Hematopoietic multipotent progenitor cell (in vitro differentiated cells): ENCODE measurements at regions not wholly inside any gene's neighbourhood (a gene's known extent, or its start where the extent isn't known, plus 50 kb on each side); places are given as distances from the start of the nearest gene placed in this dataset.
"Not testable (repeated sequence)": the region's sequence is repeated elsewhere in the genome, so short reads cannot be mapped to it uniquely, and the experiment has no call there.

Experiments used
- DNase-seq, 3 donors: peaks; one replicate each; pipeline ENCODE4 v3.0.0-alpha.2; 2011 to 2015; ENCODE audit warnings: low read depth in 2 of 3, low spot score in 2 of 3

DNA sequence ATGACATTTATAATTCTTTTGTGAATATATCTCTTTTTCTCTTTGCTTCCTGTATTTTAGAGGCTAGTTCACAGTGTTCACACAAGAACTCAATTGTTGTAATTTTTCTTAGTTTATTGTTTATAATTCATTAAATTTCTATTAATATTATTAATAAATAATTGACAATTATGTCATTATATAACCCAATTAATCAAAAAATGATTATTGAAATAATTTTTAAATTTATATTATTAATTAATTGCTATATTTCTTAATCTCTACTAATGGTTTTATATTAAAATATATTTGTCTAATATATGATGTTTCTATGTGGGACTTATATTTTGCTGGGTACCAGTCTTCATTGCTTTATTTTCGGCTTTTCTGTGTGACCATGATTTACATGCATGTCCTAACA, 618.4 kb downstream of the CDH9 start:
- no peak for DNase-seq

- no peak for DNase-seq
These were observed 621.5 kb downstream of the CDH9 start for GRCh38 chr5:26416911-26417310.

DNA sequence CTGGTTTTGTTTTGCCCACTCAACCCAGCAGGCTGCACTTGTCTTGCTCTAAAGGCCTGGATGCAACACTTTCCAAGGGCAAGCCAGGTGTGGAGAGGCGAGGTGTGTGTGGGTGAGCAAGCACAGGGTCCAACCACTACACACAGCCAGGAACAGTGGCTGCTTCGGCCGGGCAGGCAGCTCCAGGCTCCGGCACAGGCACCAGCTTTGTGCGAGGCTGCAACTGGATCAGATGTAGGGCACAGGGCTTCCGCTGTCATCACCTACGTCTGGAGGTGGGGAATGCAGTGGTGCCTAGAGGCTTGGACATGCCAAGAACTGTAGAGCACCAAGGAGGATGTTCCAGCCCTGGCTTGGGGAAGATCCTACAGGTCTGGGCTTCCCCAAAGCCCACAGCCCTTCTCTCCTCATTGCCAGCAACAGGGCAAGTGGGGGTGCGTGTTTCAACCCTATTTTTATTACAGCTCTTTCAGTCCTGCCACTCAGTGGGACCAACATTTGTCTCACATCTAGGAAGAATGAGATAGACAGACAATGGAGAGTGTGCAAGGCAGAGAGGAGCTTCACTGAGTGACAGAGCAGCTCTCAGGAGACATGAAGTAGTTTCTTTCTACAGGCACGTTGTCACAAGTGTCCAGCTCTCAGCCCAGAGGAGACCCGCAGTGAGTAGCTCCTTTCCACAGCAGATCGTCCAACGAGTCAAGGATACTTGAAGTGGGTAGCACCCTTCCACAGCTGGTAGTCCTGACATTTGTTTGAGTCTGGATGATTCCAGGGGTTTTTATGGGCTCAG, 622.2 kb downstream of the CDH9 start:
- no peak for DNase-seq

- no peak for DNase-seq
These were observed 647.8 kb downstream of the CDH9 start for GRCh38 chr5:26390608-26391007.

DNA sequence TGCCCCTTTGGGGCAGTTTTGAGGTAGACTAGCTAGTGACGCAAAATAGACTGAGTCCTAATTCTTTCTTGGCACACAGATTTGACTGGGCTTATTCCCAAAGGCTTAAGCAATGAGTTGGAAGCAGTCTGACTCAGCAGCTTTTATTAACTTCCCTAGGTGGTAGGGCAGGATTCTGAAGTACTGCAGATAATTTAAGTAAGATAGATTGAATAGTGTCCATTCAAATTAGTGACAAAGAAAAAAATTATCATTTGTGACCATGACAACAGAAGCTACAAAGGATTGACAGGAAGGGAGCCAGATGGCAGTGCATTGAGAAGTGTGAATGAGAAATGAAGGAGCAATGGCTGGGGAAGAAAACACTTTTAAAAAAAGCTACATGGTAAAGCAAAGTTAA, 649.4 kb downstream of the CDH9 start:
- DNase-seq: no peak

DNA sequence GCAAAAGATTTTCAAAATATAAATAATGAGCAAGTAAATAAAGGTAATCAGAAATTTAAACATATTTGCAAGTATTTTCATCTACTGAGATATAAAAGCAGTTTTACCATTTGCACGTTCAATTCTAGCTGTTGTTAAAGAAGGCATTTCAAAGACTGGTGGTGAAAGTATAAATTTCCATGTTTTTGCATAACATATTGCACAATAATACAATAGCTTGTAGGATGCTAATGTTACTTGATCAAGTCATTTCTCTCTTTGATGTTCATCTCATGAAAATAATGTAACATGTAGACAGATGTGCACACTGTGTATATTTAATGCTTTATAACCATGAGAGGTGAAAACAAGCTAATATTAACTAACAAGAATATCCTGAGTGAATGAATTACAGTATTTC, 651.9 kb downstream of the CDH9 start:
- no peak for DNase-seq

DNA sequence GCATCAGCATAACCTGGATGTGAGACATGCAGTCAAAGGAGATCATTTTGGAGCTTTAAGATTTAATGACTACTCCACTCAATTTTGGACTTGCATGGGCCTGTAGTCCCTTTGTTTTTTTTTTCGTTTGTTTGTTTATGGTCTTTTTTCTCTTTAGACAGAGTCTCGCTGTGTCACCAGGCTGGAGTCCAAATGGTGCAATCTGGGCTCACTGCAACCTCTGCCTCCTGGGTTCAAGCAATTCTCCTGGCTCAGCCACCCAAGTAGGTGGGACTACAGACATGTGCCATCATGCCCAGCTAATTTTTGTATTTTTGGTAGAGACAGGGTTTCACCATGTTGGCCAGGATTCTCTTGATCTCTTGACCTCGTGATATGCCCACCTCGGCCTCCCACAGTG, 673.8 kb downstream of the CDH9 start:
- DNase-seq: not testable (repeated sequence)

- DNase-seq: no peak
These were observed 694.5 kb downstream of the CDH9 start for GRCh38 chr5:26343801-26344325.

- no peak for DNase-seq
These were observed 698.8 kb downstream of the CDH9 start for GRCh38 chr5:26339576-26339975.

GRCh38 chr5:26329562-26330189, 708.7 kb downstream of the CDH9 start:
- DNase-seq: no peak

- DNase-seq: no peak
These were observed 712.1 kb downstream of the CDH9 start for GRCh38 chr5:26326153-26326759.

GRCh38 chr5:26325432-26325831, 713.0 kb downstream of the CDH9 start:
- DNase-seq: not testable (repeated sequence)

DNA sequence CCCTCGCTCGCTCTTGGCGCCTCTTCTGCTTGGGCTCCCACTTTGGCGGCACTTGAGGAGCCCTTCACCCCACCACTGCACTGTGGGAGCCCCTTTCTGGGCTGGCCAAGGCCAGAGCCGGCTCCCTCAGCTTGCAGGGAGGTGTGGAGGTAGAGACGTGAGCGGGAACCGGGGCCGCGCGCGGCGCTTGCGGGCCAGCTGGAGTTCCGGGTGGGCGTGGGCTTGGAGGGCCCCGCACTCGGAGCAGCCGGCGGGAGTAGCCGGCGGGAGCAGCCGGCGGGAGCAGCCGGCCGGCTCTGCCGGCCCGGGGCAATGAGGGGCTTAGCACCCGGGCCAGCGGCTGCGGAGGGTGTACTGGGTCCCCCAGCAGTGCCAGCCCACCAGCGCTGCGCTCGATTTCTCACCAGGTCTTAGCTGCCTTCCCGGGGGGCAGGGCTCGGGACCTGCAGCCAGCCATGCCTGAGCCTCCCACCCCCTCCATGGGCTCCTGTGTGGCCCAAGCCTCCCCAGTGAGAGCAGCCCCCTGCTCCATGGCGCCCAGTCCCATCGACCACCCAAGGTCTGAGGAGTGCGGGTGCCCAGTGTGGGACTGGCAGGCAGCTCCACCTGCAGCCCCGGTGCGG, 714.0 kb downstream of the CDH9 start:
- DNase-seq: not testable (repeated sequence)

- DNase-seq: no peak
These were observed 714.6 kb downstream of the CDH9 start for GRCh38 chr5:26323794-26324193.

- DNase-seq: no peak
These were observed 717.1 kb downstream of the CDH9 start for GRCh38 chr5:26321278-26321677.

DNA sequence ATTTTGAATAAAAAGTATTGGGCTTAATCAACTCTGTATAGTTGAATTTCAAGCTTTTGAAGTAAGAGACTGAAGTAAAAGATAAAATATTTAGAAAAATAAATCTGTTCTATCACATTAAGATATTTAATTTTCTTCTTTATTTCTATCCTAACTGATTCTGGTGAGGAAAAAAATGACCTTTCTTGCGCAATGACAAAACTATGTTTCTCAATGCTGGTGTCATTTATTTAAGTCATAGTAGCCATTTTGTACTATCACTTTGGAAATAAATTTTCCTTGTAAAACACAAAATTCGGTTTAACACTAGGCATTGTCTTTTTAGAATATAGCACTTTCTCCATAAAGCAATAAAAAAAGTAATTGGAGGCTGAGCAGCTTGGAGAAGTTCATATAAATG, 728.0 kb downstream of the CDH9 start:
- no peak for DNase-seq

DNA sequence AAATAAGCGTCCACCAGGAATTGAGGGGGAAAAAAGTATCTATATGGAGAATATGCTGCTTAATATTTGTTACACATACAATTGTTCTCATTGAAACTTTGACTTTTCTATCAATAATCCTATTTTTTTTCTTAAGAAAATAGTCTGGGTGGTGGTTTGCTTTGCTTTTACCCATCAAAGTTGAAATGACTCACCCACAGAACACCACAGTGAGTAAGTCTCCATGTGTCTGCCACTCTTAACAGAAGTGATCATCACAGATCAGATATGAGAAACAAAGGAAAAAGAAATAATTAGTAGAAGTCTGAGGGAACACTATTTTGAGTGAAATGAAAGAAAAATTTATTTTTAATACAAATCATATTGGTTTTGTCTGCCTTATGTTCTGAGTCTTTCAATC, 742.8 kb downstream of the CDH9 start:
- DNase-seq: no peak

- DNase-seq: no peak
These were observed 756.2 kb downstream of the CDH9 start for GRCh38 chr5:26282190-26282589.

- DNase-seq: no peak
These were observed 760.3 kb downstream of the CDH9 start for GRCh38 chr5:26278078-26278477.

GRCh38 chr5:26259081-26259480, 779.3 kb downstream of the CDH9 start:
- no peak for DNase-seq

- no peak for DNase-seq
These were observed 793.1 kb downstream of the CDH9 start for GRCh38 chr5:26245321-26245720.
